HG03565 (cell line): ENCODE measurements at regions not wholly inside any gene's neighbourhood (a gene's known extent, or its start where the extent isn't known, plus 50 kb on each side); places are given as distances from the start of the nearest gene placed in this dataset.

Source experiments
- ATAC-seq: cut with Tn5 transposase; IDR thresholded peaks from one replicate; pipeline ENCODE4 v1.9.1; 2021; ENCODE audit warnings: mild to moderate bottlenecking, moderate library complexity; ENCODE audit not compliant: unreplicated experiment

- ATAC-seq: no peak
Observed at GRCh38 chr18:73966954-73967353, 180.7 kb downstream of the FBXO15 start.

GRCh38 chr18:73962256-73962655 lies 185.4 kb downstream of the FBXO15 start:
- no peak for ATAC-seq

- no peak for ATAC-seq
Observed at GRCh38 chr18:73961804-73962203, 185.8 kb downstream of the FBXO15 start.

GRCh38 chr18:73959352-73959751 lies 188.3 kb downstream of the FBXO15 start:
- ATAC-seq: no peak

- ATAC-seq: no peak
Observed at GRCh38 chr18:73954268-73954667, 193.4 kb downstream of the FBXO15 start.

GRCh38 chr18:73952296-73952946 lies 195.2 kb downstream of the FBXO15 start:
- no peak for ATAC-seq

GRCh38 chr18:73950116-73950700 lies 197.4 kb downstream of the FBXO15 start:
- ATAC-seq: no peak

- no peak for ATAC-seq
Observed at GRCh38 chr18:73948497-73948896, 199.1 kb downstream of the FBXO15 start.

- no peak for ATAC-seq
Observed at GRCh38 chr18:73948084-73948483, 199.6 kb downstream of the FBXO15 start.

- no peak for ATAC-seq
Observed at GRCh38 chr18:73947180-73947921, 200.3 kb downstream of the FBXO15 start.

GRCh38 chr18:73945130-73945792 lies 202.4 kb downstream of the FBXO15 start:
- no peak for ATAC-seq

- ATAC-seq: no peak
Observed at GRCh38 chr18:73944715-73945114, 202.9 kb downstream of the FBXO15 start.

GRCh38 chr18:73943763-73944162 lies 203.9 kb downstream of the FBXO15 start:
- no peak for ATAC-seq

GRCh38 chr18:73942956-73943355 lies 204.7 kb downstream of the FBXO15 start:
- ATAC-seq: no peak

- ATAC-seq: no peak
Observed at GRCh38 chr18:73942081-73942625, 205.5 kb downstream of the FBXO15 start.

GRCh38 chr18:73940721-73941120 lies 206.9 kb downstream of the FBXO15 start:
- ATAC-seq: no peak

GRCh38 chr18:73939391-73939790 lies 208.2 kb downstream of the FBXO15 start:
- ATAC-seq: no peak

- ATAC-seq: no peak
Observed at GRCh38 chr18:73933685-73934084, 213.9 kb downstream of the FBXO15 start.

- no peak for ATAC-seq
Observed at GRCh38 chr18:73932976-73933375, 214.7 kb downstream of the FBXO15 start.

- ATAC-seq: no peak
Observed at GRCh38 chr18:73927496-73927895, 220.1 kb downstream of the FBXO15 start.

- no peak for ATAC-seq
Observed at GRCh38 chr18:73924836-73925235, 222.8 kb downstream of the FBXO15 start.
